Activated naive CD8-positive, alpha-beta T cell treated with anti-CD3 and anti-CD28 coated beads, Interleukin-2, amount 10 ng/mL, durations not matched to agents 7 days and 5 days (primary cell): ENCODE measurements at regions not wholly inside any gene's neighbourhood (a gene's known extent, or its start where the extent isn't known, plus 50 kb on each side); places are given as distances from the start of the nearest gene placed in this dataset.

Experiments
- ATAC-seq: fragments of 150-1000 bp; cut with Tn5 transposase; one replicate; pipeline ENCODE4 v1.10.0; 2021; ENCODE audit warnings: low read depth, moderate library complexity
- POLR2A ChIA-PET: fragments of 350-600 bp; sonication (Branson Sonifier 250); formaldehyde crosslinking; loops from one replicate; lab custom pipeline; 2021; ENCODE audit warnings: antibody characterized with exemption; lab: Charles Lee
- DNase-seq: peaks from one replicate; pipeline ENCODE4 v3.0.0; 2021
- H3K27ac Mint-ChIP-seq: one replicate; pipeline ENCODE4 v1.8.0; 2022; ENCODE audit warnings: mild to moderate bottlenecking, mixed read lengths
- H3K27me3 Mint-ChIP-seq: one replicate; pipeline ENCODE4 v1.8.0; 2022; ENCODE audit warnings: mild to moderate bottlenecking, moderate library complexity, mixed read lengths
- H3K36me3 Mint-ChIP-seq: one replicate; pipeline ENCODE4 v1.8.0; 2021; ENCODE audit warnings: mild to moderate bottlenecking, mixed read lengths
- H3K4me1 Mint-ChIP-seq: one replicate; pipeline ENCODE4 v1.8.0; 2021; ENCODE audit warnings: mixed read lengths
- H3K4me3 Mint-ChIP-seq: one replicate; pipeline ENCODE4 v1.8.0; 2022; ENCODE audit warnings: mild to moderate bottlenecking, moderate library complexity, mixed read lengths
- H3K9me3 Mint-ChIP-seq: one replicate; pipeline ENCODE4 v1.8.0; 2021; ENCODE audit warnings: mixed read lengths

DNA sequence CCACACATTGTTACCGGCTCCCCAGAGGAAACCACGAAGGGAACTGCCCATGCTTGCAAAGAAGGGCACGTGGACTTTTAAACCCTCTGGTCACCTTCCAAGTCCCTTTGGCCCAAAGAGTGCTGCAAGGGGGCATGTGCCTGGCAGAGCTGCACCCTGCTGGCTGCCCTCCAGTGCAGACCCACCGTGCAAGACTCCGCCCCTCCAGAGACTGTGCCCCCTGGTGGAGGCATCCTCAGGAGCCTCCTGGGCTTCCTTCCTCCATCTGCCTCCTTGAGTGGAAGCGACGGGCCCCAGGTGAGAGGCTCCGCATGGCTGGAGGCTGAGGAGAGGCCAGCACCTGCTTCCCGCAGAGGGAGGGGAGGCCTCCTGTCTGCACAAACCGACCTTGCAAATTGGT, 100.6 kb downstream of the CRYAA start:
- no peak overlapping the region for H3K4me3 Mint-ChIP-seq
- H3K27me3 Mint-ChIP-seq: peaks cover 3% of the 10 kb centered on the region
- H3K9me3 Mint-ChIP-seq: no peaks in the 10 kb centered on the region
- POLR2A ChIA-PET: no interaction called here
- DNase-seq: no peak
- no peak overlapping the region for H3K27ac Mint-ChIP-seq
- ATAC-seq: no peak
- H3K36me3 Mint-ChIP-seq: no peaks in the 10 kb centered on the region
- peaks cover 4% of the 10 kb centered on the region for H3K4me1 Mint-ChIP-seq

DNA sequence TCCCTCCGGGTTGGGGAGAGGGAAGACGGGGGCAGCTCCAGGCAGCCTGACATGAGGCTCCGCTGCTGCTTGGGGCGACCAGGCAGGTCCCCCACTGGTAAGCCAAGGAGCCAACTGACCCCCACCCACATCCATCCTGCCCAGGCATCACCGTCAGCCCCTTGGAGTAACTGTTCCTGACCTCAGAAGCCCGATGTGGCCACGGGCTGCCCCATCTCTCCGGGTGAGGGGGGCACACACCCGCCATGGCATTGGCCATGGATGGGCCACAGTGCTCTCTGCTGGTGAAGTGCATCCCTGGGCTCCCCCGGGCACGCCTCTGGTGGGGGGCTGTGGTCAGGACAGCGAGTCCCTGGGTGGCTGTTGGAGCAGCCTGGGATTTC, 100.0 kb downstream of the CRYAA start:
- no peaks in the 10 kb centered on the region for H3K36me3 Mint-ChIP-seq
- H3K4me3 Mint-ChIP-seq: no peak overlapping the region
- H3K9me3 Mint-ChIP-seq: no peaks in the 10 kb centered on the region
- no peak overlapping the region for H3K27ac Mint-ChIP-seq
- DNase-seq: no peak
- ATAC-seq: no peak
- peaks cover 4% of the 10 kb centered on the region for H3K27me3 Mint-ChIP-seq
- H3K4me1 Mint-ChIP-seq: peaks cover 4% of the 10 kb centered on the region
- POLR2A ChIA-PET: no interaction called here

DNA sequence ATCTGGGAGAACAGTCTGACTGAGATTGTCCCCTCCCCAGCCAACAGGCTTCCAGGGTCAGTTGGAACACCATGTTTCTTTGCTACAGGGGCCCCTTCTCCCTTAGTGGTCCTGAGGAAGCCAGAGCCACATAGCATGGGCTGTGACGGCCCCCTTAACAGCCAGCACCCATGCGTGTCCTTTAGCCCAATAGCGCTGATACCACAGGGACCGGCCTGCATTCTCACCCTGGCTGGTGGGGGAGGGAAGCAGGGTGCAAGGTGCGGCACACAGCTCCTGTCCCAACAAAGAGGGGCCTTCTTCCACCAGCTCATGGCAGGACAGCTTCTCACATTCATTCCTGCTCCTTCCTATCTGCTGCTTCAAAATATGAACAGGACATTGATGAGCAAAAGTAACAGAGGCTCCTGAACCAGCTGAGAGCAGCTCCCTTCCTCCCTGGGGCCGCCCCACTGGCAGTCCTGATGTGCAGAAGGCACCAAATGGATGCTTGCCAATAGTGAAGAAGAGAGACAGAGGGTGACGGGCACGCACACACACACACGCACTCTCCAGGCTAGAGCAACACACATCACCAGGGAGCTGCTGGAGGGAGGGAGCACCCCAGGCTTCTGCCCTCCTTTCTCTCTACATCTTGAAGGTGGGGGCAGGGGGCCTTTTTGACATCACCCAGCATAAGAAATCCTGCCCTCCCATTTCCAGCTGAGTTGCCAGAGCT, 99.4 kb downstream of the CRYAA start:
- no peak for DNase-seq
- Mint-ChIP-seq H3K4me1 (peaks cover 4% of the 10 kb centered on the region), H3K27me3 (peaks cover 6% of the 10 kb centered on the region), H3K9me3 (no peaks in the 10 kb centered on the region), H3K27ac (no peak overlapping the region), H3K4me3 (no peak overlapping the region), H3K36me3 (no peaks in the 10 kb centered on the region)
- no peak for ATAC-seq
- POLR2A ChIA-PET: no interaction called here

DNA sequence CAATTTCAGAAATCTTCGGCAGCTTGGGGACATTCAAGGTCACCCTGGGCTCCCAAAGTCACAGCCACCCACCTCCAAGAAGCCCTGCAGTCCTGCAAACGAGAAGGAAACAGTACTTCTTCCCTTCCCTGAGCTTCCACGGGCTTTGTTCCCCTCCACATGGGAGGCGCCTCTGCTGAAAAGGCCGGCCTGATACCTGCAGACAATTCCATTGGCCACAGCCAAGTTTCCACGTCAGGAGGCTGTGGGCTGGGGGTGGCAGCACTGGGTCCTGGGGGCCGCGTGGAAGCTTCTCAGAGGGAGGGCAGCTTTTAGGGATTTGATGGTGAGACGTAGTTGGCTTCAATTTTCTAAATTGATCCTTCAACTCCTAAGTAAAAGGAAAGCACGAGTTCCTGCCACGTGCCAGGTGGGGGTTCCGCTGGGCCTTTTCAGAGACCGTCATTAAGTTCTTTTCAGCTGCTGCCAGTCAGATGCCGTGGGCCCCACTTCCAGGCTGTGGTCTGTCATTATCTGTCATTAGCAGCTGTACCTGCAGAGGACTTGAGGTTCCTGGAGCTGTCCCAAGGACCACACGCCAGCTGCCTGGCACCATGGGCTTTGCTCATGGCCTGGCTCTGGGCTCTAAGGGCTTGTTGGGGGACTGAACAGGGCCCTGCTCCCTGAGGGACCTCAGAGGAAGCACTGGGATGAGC, 98.7 kb downstream of the CRYAA start:
- DNase-seq (no peak), ATAC-seq (no peak)
- peaks cover 4% of the 10 kb centered on the region for H3K4me1 Mint-ChIP-seq
- peaks cover 5% of the 10 kb centered on the region for H3K27me3 Mint-ChIP-seq
- peaks cover 2% of the 10 kb centered on the region for H3K9me3 Mint-ChIP-seq
- H3K36me3 Mint-ChIP-seq: no peaks in the 10 kb centered on the region
- no peak overlapping the region for H3K4me3 Mint-ChIP-seq
- no peak overlapping the region for H3K27ac Mint-ChIP-seq
- POLR2A ChIA-PET: no interaction called here

DNA sequence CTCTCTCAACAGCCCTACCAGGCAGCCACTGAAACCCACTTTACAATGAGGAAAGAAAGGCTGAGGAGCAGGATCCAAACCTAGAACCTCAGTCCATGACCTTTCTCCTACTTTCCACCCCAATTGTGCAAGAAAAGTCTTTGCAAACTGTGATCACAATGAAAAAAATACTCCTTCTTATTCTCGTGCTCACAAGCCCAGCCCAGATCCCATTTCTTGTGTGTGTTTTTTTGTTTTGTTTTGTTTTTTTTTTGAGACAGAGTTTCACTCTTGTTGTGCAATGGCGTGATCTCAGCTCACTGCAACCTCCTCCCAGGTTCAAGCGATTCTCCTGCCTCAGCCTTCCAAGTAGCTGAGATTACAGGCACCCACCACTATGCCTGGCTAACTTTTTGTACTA, 97.7 kb downstream of the CRYAA start:
- ATAC-seq (no peak), DNase-seq (no peak)
- H3K27ac Mint-ChIP-seq: no peak overlapping the region
- no peaks in the 10 kb centered on the region for H3K36me3 Mint-ChIP-seq
- POLR2A ChIA-PET: no interaction called here
- H3K4me3 Mint-ChIP-seq: no peak overlapping the region
- H3K9me3 Mint-ChIP-seq: peaks cover 4% of the 10 kb centered on the region
- peaks cover 3% of the 10 kb centered on the region for H3K27me3 Mint-ChIP-seq
- H3K4me1 Mint-ChIP-seq: peaks cover 4% of the 10 kb centered on the region

DNA sequence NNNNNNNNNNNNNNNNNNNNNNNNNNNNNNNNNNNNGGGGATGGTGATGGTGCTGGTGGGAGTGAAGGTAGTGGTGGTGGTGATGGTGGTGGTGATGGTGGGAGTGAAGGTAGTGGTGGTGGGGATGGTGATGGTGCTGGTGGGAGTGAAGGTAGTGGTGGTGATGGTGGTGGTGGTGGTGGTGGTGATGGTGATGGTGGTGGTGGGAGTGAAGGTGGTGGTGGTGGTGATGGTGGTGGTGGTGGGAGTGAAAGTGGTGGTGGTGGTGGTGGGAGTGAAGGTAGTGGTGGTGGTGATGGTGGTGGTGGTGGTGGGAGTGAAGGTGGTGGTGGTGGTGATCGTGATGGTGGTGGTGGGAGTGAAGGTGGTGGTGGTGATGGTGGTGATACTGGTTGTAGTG, 93.6 kb downstream of the CRYAA start:
- ATAC-seq (peak; percentile 47), DNase-seq (no peak)
- no peaks in the 10 kb centered on the region for H3K36me3 Mint-ChIP-seq
- POLR2A ChIA-PET: no interaction called here
- H3K27me3 Mint-ChIP-seq: peaks cover 3% of the 10 kb centered on the region
- peaks cover 4% of the 10 kb centered on the region for H3K9me3 Mint-ChIP-seq
- H3K4me3 Mint-ChIP-seq: no peak overlapping the region
- no peaks in the 10 kb centered on the region for H3K4me1 Mint-ChIP-seq
- H3K27ac Mint-ChIP-seq: peak overlapping the region; percentile 42
